ENCODE measurements at regions not wholly inside any gene's neighbourhood (a gene's known extent, or its start where the extent isn't known, plus 50 kb on each side); places are given as distances from the start of the nearest gene placed in this dataset.
A peak's percentile ranks its signal among the peaks of the same experiment; 100 is the strongest.

- DNase-seq (ENCODE audit: low spot score) = peak; percentile 59
Measured at GRCh38 chr3:24985668-24986067, 442.4 kb upstream of the RARB start.

GRCh38 chr3:24986612-24987011, 441.5 kb upstream of the RARB start:
- DNase-seq (ENCODE audit: low spot score) = no peak

DNA sequence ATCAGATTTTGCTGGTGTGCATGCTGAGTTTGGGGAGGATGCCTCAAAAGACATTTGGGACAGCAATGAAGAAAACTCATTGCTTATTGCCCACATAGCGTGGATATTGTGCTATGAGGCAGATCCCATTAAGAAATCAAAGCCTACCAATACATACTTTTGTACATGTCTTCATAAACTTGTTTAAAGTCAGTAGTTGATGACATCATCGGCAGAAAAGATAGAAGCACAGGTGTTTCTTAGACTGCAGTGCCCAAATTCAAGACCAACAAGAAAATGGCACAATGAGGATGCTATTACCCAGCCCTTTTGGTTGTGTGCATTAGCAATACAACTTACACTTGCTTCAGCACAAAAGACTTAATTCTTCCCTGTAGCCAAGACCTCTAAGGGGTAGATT, 428.7 kb upstream of the RARB start:
- DNase-seq (ENCODE audit: low spot score) = no peak

DNA sequence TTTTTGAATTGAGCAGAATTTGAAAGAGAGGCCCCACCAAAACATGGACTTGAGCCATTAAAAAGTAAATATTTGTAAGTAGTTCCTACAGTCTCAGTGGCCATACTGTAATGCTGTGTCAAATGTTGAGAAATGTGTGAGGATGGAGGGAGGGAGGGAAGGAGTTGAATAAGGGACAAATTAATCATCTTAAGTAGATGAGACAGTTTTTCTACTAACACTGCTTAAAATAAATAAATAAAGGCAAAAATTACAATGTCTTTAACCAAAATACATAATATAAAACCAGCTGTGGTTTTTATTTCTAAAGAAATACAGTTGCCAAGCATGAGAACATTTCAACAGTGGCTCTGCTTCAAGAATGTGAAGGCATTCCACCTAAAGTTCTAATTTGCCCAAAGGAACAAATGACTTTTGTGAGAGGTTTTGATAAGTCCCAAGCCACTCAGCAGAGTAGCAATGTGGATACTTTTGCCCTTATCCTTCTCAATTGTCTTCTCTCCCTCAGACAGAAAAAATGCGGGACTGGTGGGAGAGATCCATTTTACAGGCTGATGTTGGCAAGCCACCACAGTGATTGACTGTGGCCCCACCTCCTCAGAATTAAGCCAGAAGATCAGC, 427.0 kb upstream of the RARB start:
- no peak for DNase-seq (ENCODE audit: low spot score)

DNA sequence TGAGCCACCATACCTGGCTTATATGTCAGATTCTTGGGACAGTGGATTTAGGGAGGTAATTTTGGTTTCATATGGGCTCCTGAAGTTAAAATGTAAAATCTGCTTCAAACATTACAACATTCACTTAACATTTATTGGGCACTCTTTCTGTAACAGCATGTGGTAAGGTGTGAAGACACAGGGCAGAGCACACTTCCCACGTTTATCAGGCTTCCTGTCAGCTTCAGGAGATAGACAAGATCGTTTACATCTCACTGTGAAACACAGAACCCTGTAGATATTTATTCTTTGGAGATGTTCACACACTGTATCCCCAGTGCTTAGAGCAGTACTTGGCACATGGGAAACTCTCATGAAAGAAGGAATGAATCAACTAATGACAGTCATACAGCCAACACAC, 426.0 kb upstream of the RARB start:
- DNase-seq (ENCODE audit: low spot score) = no peak

DNA sequence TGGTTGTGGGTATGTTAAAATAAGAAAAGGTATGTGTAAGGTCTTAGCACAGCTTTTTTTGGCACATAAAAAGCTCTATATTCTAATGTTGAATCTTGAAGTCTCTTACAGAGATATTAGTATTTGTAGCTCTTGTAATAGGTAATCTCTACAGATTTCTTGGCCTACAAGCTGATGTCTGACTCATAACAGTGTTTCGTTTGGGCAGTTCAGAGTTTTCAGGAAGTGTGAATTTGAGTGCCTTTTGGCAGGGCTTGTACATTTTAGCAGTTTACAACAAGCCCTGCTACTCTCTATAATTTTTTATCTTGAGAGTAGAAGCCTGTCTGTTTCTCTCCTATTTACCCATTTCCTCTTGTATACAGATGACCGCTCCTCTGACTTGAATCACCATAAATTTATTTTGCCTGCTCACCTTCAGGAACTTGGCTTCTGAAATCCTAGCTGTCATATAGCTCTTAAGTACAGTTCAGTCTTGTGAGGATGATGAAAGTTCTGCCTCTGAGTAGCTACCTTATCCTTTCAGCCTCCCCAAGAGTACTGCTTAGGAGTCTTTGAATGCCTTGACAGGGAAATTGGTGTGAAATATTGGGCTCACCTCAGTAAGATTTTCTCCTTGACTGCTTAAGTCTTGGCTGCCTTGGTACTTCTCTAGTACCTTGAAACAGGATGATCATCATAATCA, 419.9 kb upstream of the RARB start:
- no peak for DNase-seq (ENCODE audit: low spot score)

GRCh38 chr3:25009665-25010064, 418.4 kb upstream of the RARB start:
- no peak for DNase-seq (ENCODE audit: low spot score)

- DNase-seq (ENCODE audit: low spot score) = no peak
Measured at GRCh38 chr3:25015599-25015998, 412.5 kb upstream of the RARB start.

GRCh38 chr3:25018909-25019308, 409.2 kb upstream of the RARB start:
- no peak for DNase-seq (ENCODE audit: low spot score)

GRCh38 chr3:25019506-25019905, 408.6 kb upstream of the RARB start:
- no peak for DNase-seq (ENCODE audit: low spot score)

- no peak for DNase-seq (ENCODE audit: low spot score)
Measured at GRCh38 chr3:25021816-25022215, 406.2 kb upstream of the RARB start.

DNA sequence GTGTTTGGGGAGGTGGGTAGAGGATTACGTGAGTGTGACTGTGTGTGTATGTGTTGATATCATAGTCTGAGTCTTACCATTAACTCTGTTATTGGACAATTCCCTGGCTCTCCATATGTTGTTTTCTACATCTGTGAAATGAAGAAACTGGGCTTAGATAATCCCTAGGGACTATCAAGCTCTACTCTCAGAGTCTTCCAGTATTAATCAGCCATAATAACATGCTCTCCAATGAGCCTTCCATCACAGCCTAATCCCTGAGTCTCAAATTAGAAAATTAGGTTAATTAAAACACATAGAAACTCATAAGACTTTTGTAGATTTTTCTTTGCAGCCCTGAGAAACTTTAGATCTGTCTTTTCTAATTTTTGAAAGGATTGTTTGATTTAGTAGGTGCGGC, 404.2 kb upstream of the RARB start:
- DNase-seq (ENCODE audit: low spot score) = no peak

GRCh38 chr3:25025236-25025635, 402.8 kb upstream of the RARB start:
- DNase-seq (ENCODE audit: low spot score) = no peak

DNA sequence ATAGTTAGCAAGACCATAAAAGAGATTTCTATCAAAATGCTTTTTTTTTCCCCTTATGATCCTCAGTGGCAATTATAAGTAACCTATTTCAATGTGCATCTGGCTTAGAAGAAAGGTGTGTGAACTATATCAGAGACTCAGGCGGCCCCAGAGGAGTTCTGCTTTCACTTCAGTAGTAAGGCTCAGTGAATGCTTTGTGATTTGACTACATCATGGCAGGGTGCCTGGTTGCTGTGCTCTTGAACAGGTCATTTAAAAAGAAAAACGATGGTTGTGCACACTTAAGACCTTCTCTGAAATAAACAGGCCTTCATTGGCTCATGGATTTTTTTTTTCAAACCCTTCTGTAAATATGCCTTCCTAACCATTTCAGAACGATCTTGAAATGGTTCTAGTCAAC, 400.4 kb upstream of the RARB start:
- DNase-seq (ENCODE audit: low spot score) = no peak

- DNase-seq (ENCODE audit: low spot score) = no peak
Measured at GRCh38 chr3:25029820-25030219, 398.2 kb upstream of the RARB start.

- DNase-seq (ENCODE audit: low spot score) = no peak
Measured at GRCh38 chr3:25032344-25032743, 395.7 kb upstream of the RARB start.

DNA sequence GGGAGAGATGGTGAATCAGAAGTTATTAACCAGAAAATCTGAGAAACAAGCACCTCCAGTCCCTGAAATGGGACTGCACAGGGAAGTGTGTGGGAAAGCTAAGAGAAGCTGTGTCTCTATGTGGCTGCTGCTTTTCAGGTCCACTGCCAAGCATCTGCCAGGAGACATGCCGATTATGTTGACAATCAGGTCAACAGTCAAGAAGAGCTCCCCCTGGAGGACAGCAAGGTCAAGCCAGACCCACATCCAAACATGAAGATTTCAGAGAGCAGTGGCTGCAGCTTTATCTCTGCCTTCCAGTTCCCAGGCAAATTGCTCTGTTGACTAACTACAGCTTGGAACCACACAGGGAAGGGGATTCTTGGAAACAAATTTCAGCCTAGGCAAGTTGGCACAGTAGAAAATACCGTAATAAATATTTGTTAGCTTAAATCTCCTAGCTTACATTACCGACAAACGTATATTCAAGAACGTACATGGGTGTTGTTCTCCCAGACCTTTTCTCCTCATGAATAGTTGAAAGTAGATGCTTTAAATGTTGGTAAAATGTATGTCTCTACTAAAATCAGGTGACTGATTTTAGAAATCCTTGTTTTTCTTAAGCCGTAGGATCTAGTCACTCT, 394.5 kb upstream of the RARB start:
- peak; percentile 85 for DNase-seq (ENCODE audit: low spot score)

DNA sequence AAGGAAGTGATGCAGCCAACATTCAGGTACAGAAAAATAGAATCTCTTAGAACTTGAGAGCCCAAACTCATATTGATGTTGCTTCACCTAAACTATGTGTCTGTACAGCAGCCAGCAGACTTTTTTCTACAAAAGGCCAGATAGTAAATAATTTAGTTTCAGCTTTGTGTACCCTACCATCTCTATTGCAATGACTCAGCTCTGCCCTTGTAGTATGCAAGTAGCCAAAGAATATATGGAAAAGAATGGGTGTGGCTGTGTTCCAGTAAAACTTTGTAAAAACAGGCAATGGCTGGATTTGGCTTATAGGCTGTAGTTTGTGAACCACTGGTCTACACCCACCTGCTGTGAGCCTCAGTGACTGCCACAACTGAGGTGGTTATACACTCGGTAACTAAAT, 392.5 kb upstream of the RARB start:
- no peak for DNase-seq (ENCODE audit: low spot score)

- DNase-seq (ENCODE audit: low spot score) = no peak
Measured at GRCh38 chr3:25036633-25037032, 391.4 kb upstream of the RARB start.

- DNase-seq (ENCODE audit: low spot score) = no peak
Measured at GRCh38 chr3:25037049-25037547, 391.0 kb upstream of the RARB start.

DNA sequence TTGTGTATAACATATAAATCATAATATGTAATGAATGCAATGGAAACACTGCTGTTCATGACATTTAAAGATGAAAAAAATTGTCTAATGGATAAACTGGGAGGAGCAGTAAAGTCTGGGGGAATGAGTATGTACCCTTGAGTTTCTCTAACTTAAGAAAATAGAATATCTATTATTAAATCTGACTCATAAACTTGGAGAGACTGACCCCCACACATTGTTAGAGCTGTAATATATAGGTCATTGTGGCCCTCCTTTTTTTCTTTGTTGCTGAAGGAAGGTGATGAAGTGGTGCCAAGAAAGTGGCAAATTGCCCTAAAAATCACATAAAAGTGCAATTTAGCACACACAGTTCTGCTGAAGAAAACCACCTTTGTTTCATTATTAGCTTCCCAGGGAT, 389.8 kb upstream of the RARB start:
- no peak for DNase-seq (ENCODE audit: low spot score)

DNA sequence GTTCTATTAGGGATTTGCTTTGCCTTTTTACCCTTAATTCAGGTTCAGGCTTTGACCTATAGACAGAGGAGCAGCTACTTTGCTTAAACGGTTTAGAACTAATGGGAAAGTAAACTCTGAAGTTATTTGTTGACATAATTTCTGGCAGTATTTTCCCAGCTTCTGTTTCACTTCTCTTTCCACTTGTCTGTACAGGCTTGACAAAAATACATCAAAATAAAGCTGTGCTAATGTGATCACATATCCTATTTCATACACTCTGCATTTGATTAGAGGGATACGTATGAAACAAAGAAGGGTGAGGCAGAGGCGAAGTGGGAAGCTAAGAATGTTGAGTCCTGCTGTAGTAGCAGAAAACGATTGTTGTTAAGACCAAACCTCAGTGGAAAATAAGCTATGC, 389.1 kb upstream of the RARB start:
- DNase-seq (ENCODE audit: low spot score) = no peak

GRCh38 chr3:25040748-25041147, 387.3 kb upstream of the RARB start:
- no peak for DNase-seq (ENCODE audit: low spot score)
